ENCODE measurements at regions not wholly inside any gene's neighbourhood (a gene's known extent, or its start where the extent isn't known, plus 50 kb on each side); places are given as distances from the start of the nearest gene placed in this dataset.

DNA sequence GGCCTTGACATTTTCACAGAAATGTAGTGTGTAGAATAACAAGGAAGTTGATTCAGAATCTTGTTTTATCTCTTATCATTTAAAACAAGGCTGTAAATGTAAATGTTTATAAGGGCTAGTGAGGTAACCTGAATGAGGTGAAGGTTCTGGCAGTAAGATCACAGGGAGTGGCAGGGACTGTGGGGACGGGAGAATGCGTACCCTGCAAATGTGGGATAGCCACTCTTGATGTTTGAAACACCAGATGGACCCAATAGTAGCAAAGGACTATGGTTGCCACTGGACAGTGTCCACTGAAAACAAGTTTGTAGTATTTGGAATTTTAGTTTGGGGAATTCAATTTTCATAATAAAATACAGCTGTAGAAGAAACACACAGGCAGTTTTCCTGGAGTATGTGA is 155.3 kb downstream of the FHIP1A start:
- TF ChIP-seq CTCF (IDR thresholded peaks at IDR 0.05) (no peak), POLR2A (IDR thresholded peaks at IDR 0.05) (no peak), EP300 (IDR thresholded peaks at IDR 0.05) (no peak)
